ENCODE measurements at regions not wholly inside any gene's neighbourhood (a gene's known extent, or its start where the extent isn't known, plus 50 kb on each side); places are given as distances from the start of the nearest gene placed in this dataset.

DNA sequence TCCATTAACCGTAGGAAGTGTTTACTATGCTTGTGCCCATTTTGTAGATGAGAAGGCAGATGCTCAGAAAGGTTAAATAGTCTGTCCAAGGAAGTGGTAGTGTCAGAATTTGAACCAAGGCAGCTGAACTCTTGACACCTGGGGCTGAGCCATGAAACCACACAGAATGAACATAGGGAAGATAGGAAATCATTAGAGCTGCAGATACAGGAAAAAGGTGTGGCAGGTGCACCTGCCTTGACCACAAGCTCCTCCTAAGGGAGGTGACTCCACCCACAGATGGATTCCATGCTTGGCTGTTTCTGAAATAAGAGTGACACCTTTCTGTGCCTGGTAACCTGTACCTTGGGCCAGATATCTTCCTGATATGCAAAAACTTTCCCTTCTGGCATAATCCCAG, 69.9 kb upstream of the IGSF21 start:
- TF ChIP-seq CSDC2 (CRISPR knock-in tag; IDR thresholded peaks at IDR 0.05) (no peak), RARB (CRISPR knock-in tag; IDR thresholded peaks at IDR 0.05) (no peak)
